HFFc6 (cell line): ENCODE measurements at regions not wholly inside any gene's neighbourhood (a gene's known extent, or its start where the extent isn't known, plus 50 kb on each side); places are given as distances from the start of the nearest gene placed in this dataset.

ENCODE experiments used
- DNase-seq: peaks from one replicate; pipeline ENCODE4 v3.0.0-alpha.2; 2018
- H3K27ac Mint-ChIP-seq: 2 replicates; pipeline ENCODE4 v1.8.0; 2020; ENCODE audit warnings: mild to moderate bottlenecking, mixed read lengths
- H3K27me3 Mint-ChIP-seq: 2 replicates; pipeline ENCODE4 v1.8.0; 2021; ENCODE audit warnings: mild to moderate bottlenecking, moderate library complexity, mixed read lengths; ENCODE audit not compliant: insufficient read depth
- H3K36me3 Mint-ChIP-seq: 2 replicates; pipeline ENCODE4 v1.8.0; 2021; ENCODE audit warnings: low read depth, mixed read lengths
- H3K4me1 Mint-ChIP-seq: 2 replicates; pipeline ENCODE4 v1.8.0; 2020; ENCODE audit warnings: low read depth, mixed read lengths
- H3K4me3 Mint-ChIP-seq: 2 replicates; pipeline ENCODE4 v1.8.0; 2020; ENCODE audit warnings: mild to moderate bottlenecking, moderate library complexity, mixed read lengths
- H3K9me3 Mint-ChIP-seq: 2 replicates; pipeline ENCODE4 v1.8.0; 2020; ENCODE audit warnings: mild to moderate bottlenecking, mixed read lengths
- CTCF ChIP-seq: fragments of 200-600 bp; sonication (generic); IDR thresholded peaks from 2 replicates; pipeline ENCODE4 v1.5.0; 2021; ENCODE audit warnings: antibody characterized with exemption, mild to moderate bottlenecking

GRCh38 chr1:224521904-224522734, 87.5 kb upstream of the WDR26 start:
- Mint-ChIP-seq H3K36me3 (no peaks in the 10 kb centered on the region), H3K4me3 (no peak overlapping the region), H3K27ac (no peak overlapping the region), H3K27me3 (no peaks in the 10 kb centered on the region), H3K9me3 (no peaks in the 10 kb centered on the region), H3K4me1 (peaks cover 57% of the 10 kb centered on the region)
- DNase-seq: no peak
- peak; percentile 41; the same call in 1 of the 2 replicates for TF ChIP-seq CTCF

- H3K4me1 Mint-ChIP-seq: peaks cover 59% of the 10 kb centered on the region
- H3K9me3 Mint-ChIP-seq: no peaks in the 10 kb centered on the region
- H3K27me3 Mint-ChIP-seq: no peaks in the 10 kb centered on the region; the same call in 1 of the 2 replicates
- H3K27ac Mint-ChIP-seq: peak overlapping the region; percentile 11; the same call in 1 of the 2 replicates
- DNase-seq: no peak
- H3K4me3 Mint-ChIP-seq: no peak overlapping the region
- H3K36me3 Mint-ChIP-seq: no peaks in the 10 kb centered on the region
- TF ChIP-seq CTCF: no peak
These were observed 89.1 kb upstream of the WDR26 start for GRCh38 chr1:224523676-224524075.

GRCh38 chr1:224524679-224525078, 90.1 kb upstream of the WDR26 start:
- peak overlapping the region; percentile 77 for H3K27ac Mint-ChIP-seq
- H3K36me3 Mint-ChIP-seq: no peaks in the 10 kb centered on the region
- H3K4me3 Mint-ChIP-seq: no peak overlapping the region; the same call in 1 of the 2 replicates
- H3K4me1 Mint-ChIP-seq: peaks cover 69% of the 10 kb centered on the region
- no peak for TF ChIP-seq CTCF
- no peaks in the 10 kb centered on the region for H3K9me3 Mint-ChIP-seq
- H3K27me3 Mint-ChIP-seq: no peaks in the 10 kb centered on the region; the same call in 1 of the 2 replicates
- DNase-seq: peak; percentile 74

GRCh38 chr1:224525411-224526040, 90.6 kb upstream of the CNIH3 start:
- H3K36me3 Mint-ChIP-seq: no peaks in the 10 kb centered on the region
- H3K9me3 Mint-ChIP-seq: no peaks in the 10 kb centered on the region
- H3K27me3 Mint-ChIP-seq: no peaks in the 10 kb centered on the region; the same call in 1 of the 2 replicates
- H3K4me1 Mint-ChIP-seq: peaks cover 74% of the 10 kb centered on the region
- H3K27ac Mint-ChIP-seq: peak overlapping the region; percentile 77
- H3K4me3 Mint-ChIP-seq: no peak overlapping the region; the same call in 1 of the 2 replicates
- no peak for TF ChIP-seq CTCF
- DNase-seq: peak; percentile 16

DNA sequence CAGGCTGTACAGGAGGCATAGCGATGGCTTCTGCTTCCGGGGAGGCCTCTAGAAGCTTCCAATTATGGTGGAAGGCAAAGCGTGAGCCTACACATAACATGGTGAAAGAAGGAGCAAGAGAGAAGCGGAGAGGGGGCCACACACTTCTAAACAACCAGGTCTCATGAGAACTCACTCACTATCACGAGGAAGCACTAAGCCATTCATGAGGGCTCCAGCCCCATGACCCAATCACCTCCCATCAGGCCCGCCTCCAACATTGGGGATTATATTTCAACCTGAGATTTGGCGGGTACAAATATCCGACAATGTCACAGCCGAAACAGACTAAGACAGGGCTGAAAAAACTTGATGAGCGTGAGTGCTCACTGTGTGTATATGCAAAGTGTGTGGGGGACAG, 89.3 kb upstream of the CNIH3 start:
- H3K36me3 Mint-ChIP-seq: no peaks in the 10 kb centered on the region
- no peaks in the 10 kb centered on the region for H3K9me3 Mint-ChIP-seq
- H3K4me1 Mint-ChIP-seq: peaks cover 78% of the 10 kb centered on the region
- no peak for TF ChIP-seq CTCF
- no peak overlapping the region for H3K27ac Mint-ChIP-seq
- H3K27me3 Mint-ChIP-seq: no peaks in the 10 kb centered on the region; the same call in 1 of the 2 replicates
- no peak overlapping the region for H3K4me3 Mint-ChIP-seq
- no peak for DNase-seq
